PFSK-1 (cell line): ENCODE measurements at regions not wholly inside any gene's neighbourhood (a gene's known extent, or its start where the extent isn't known, plus 50 kb on each side); places are given as distances from the start of the nearest gene placed in this dataset.

Experiments
- POLR2AphosphoS5 ChIP-seq: IDR thresholded peaks from 2 replicates; pipeline ENCODE4 v1.6.1; 2012; ENCODE audit warnings: low read depth, mild to moderate bottlenecking, control low read depth, low read length, moderate library complexity
- REST ChIP-seq, 2 experiments: IDR thresholded peaks; 2 replicates each; pipeline versions ENCODE4 v1.6.1 to v1.8.0; 2011 to 2012; ENCODE audit warnings: low read depth in 2 of 2, low read length in 2 of 2, control low read depth in 1 of 2, inconsistent platforms in 1 of 2, mild to moderate bottlenecking in 1 of 2, moderate library complexity in 1 of 2; ENCODE audit not compliant: insufficient read depth in 1 of 2

DNA sequence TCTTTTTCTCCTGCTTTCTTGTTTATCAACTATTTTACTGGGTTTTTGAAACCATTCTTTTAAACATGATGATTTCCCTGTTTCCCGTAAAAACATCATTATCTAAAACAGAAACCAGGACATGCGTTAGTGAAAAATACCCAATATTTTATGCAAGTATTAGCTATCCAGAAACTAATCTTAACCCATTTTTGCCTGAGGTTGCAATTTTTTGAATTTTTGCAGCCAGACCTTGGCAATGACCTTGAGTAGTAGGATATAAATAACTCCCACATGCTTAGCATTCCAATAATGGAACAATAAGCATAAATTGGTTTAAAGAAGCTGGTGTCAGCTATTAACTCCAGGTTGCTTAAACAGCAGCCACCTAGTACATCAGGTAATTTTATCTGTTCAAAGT, 308.9 kb upstream of the ANO3 start:
- TF ChIP-seq POLR2AphosphoS5 (no peak), REST (IDR thresholded peaks at IDR 0.05; ENCODE audit: insufficient read depth in 1 of 2, low read depth in 2 of 2, low read length in 2 of 2) (no peak)
